PC-3 (cell line): ENCODE measurements at regions not wholly inside any gene's neighbourhood (a gene's known extent, or its start where the extent isn't known, plus 50 kb on each side); places are given as distances from the start of the nearest gene placed in this dataset.

ENCODE experiments used
- ATAC-seq: fragments of 200-7000 bp; cut with Tn5 transposase; 2 replicates; pipeline ENCODE4 v1.9.1; 2020; ENCODE audit warnings: mild to moderate bottlenecking, moderate library complexity
- BruUV-seq: library from RNA; stranded (reverse); fragments of 400-500 nt; replicated peaks from 2 replicates; lab custom pipeline; 2021; lab: Mats Ljungman, UMichigan
- CTCF ChIA-PET: fragments of 300-600 bp; sonication (Branson Sonifier 250); formaldehyde crosslinking; loops from one replicate; lab custom pipeline; 2022; ENCODE audit warnings: antibody characterized with exemption; lab: Charles Lee
- POLR2A ChIA-PET: fragments of 300-600 bp; sonication (Branson Sonifier 250); formaldehyde crosslinking; loops from one replicate; lab custom pipeline; 2022; ENCODE audit warnings: antibody characterized with exemption; ENCODE audit not compliant: unreplicated experiment; lab: Charles Lee
- DNase-seq: peaks from one replicate; pipeline ENCODE4 v3.0.0-alpha.2; 2015
- H2AFZ ChIP-seq: fragments of 300-600 bp; sonication (generic); 2 replicates; pipeline ENCODE4 v1.6.0; 2016; ENCODE audit warnings: antibody characterized with exemption, low read length
- H3F3A ChIP-seq: fragments of 300-600 bp; sonication (generic); one replicate; pipeline ENCODE4 v1.6.0; 2017; ENCODE audit warnings: antibody characterized with exemption, low read length, control low read depth, mild to moderate bottlenecking; ENCODE audit not compliant: unreplicated experiment
- H3K27ac ChIP-seq: fragments of 300-600 bp; sonication (generic); 2 replicates; pipeline ENCODE4 v1.5.1; 2016; ENCODE audit warnings: mild to moderate bottlenecking, low read length
- H3K27me3 ChIP-seq: fragments of 300-600 bp; sonication (generic); 2 replicates; pipeline ENCODE4 v1.6.1; 2016; ENCODE audit warnings: low read length, mixed read lengths
- H3K36me3 ChIP-seq: fragments of 300-600 bp; sonication (generic); 2 replicates; pipeline ENCODE4 v1.6.1; 2016; ENCODE audit warnings: low read depth, mixed run types, low read length, mixed read lengths
- H3K4me1 ChIP-seq: fragments of 300-600 bp; sonication (generic); 2 replicates; pipeline ENCODE4 v1.5.1; 2016; ENCODE audit warnings: low read length; ENCODE audit not compliant: insufficient read depth
- H3K4me2 ChIP-seq: fragments of 300-600 bp; sonication (generic); 2 replicates; pipeline ENCODE4 v1.6.0; 2016; ENCODE audit warnings: low read length
- H3K4me3 ChIP-seq: fragments of 300-600 bp; sonication (generic); 2 replicates; pipeline ENCODE4 v1.5.1; 2016; ENCODE audit warnings: mild to moderate bottlenecking, low read length, mixed read lengths
- H3K79me2 ChIP-seq: fragments of 300-600 bp; sonication (generic); 2 replicates; pipeline ENCODE4 v1.6.1; 2017; ENCODE audit warnings: low read length, mixed read lengths
- H3K9ac ChIP-seq: fragments of 300-600 bp; sonication (generic); 2 replicates; pipeline ENCODE4 v1.6.0; 2016; ENCODE audit warnings: mild to moderate bottlenecking, low read length
- H3K9me2 ChIP-seq: fragments of 300-600 bp; sonication (generic); replicated peaks from 2 replicates; pipeline ENCODE4 v1.6.1; 2016; ENCODE audit warnings: mixed run types, low read length, mixed read lengths
- H3K9me3 ChIP-seq: fragments of 300-600 bp; sonication (generic); 2 replicates; pipeline ENCODE4 v1.6.1; 2016; ENCODE audit warnings: low read length, mixed read lengths
- H4K20me1 ChIP-seq: fragments of 300-600 bp; sonication (generic); 2 replicates; pipeline ENCODE4 v1.6.1; 2016; ENCODE audit warnings: low read length, mixed read lengths
- EZH2 ChIP-seq: fragments of 300-600 bp; sonication (generic); IDR thresholded peaks from one replicate; pipeline ENCODE4 v1.6.1; 2017; ENCODE audit warnings: antibody characterized with exemption, mild to moderate bottlenecking, low read length; ENCODE audit not compliant: unreplicated experiment
- EZH2phosphoT487 ChIP-seq: fragments of 300-600 bp; sonication (generic); IDR thresholded peaks from 2 replicates; pipeline ENCODE4 v1.6.1; 2018; ENCODE audit warnings: mild to moderate bottlenecking, antibody characterized with exemption, low read length, borderline replicate concordance
- intact Hi-C: fragments of 100-400 bp; cut with micrococcal nuclease; formaldehyde crosslinking; loops from 2 replicates; pipeline ENCODE4 v1.9.0; 2023
- TF ChIP-seq, protein P1 (sequence below): fragments of 300-600 bp; sonication (generic); conservative IDR thresholded peaks from 2 replicates; pipeline ENCODE4 v1.5.1; 2017; ENCODE audit warnings: antibody characterized with exemption, low read depth, mild to moderate bottlenecking, low read length

DNA sequence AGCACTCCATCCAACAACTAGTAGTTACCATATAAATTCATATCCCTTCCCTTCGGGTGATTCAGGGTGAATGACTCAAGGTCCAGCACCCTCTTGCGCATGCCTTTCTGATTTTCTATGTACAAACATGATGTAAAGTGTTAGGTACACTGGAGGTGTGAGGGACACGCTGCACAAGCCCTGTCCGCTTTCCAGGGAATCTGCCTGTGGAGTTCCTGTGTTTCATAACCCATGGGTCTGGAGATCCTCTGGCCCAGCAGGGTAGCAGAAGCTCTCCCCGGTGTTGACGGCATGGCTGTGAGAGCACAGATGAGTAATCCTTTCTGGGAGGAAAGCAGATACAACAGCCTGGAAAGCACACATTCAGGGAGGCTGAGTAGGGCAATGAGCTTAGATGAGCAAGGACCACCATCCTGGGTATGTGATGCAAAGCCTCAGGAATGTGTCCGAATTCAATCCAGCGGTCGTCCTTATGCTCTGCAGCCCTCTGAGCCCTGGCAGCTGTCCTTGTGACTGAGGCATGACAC is 142.9 kb upstream of the TP63 start:
- DNase-seq (peak; percentile 18), ATAC-seq (peak; percentile 23; the same call in 1 of the 2 replicates)
- Histone ChIP-seq H3K9ac (no peak overlapping the region), H3K36me3 (no peaks in the 10 kb centered on the region), H3K4me1 (peaks cover 13% of the 10 kb centered on the region), H3K27ac (no peak overlapping the region), H3K4me3 (no peak overlapping the region), H3K9me3 (no peaks in the 10 kb centered on the region), H3F3A (no peaks in the 10 kb centered on the region), H3K79me2 (no peaks in the 10 kb centered on the region), H4K20me1 (no peaks in the 10 kb centered on the region), H3K4me2 (no peak overlapping the region), H2AFZ (no peak overlapping the region), H3K27me3 (no peaks in the 10 kb centered on the region), H3K9me2 (no peaks in the 10 kb centered on the region)
- no TSS peak for BruUV-seq
- TF ChIP-seq EZH2 = no peak
- TF ChIP-seq, protein P1, sequence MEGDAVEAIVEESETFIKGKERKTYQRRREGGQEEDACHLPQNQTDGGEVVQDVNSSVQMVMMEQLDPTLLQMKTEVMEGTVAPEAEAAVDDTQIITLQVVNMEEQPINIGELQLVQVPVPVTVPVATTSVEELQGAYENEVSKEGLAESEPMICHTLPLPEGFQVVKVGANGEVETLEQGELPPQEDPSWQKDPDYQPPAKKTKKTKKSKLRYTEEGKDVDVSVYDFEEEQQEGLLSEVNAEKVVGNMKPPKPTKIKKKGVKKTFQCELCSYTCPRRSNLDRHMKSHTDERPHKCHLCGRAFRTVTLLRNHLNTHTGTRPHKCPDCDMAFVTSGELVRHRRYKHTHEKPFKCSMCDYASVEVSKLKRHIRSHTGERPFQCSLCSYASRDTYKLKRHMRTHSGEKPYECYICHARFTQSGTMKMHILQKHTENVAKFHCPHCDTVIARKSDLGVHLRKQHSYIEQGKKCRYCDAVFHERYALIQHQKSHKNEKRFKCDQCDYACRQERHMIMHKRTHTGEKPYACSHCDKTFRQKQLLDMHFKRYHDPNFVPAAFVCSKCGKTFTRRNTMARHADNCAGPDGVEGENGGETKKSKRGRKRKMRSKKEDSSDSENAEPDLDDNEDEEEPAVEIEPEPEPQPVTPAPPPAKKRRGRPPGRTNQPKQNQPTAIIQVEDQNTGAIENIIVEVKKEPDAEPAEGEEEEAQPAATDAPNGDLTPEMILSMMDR = no peak
- TF ChIP-seq EZH2phosphoT487 = no peak
- intact Hi-C loops = no loop called here
- ChIA-PET POLR2A (no interaction called here), CTCF (no interaction called here)

DNA sequence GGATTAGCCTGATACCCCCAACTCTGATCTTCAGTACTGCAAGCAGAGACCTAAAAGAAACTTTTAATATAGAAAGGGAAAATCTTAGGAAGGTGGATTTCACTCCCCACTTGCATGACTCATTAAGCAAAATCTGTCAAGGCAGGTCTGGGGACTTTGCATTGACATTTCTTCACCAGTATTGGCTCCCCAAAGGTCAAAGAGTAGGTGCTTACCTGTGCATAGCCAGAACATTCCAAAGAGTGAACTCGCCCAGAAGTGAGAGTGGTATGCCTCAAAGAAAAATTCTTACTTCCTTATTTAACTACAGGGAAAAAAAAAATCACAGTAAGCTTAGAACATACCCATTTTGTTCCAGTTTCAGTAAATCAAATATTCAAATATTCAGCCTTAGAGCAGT is 140.9 kb upstream of the TP63 start:
- Histone ChIP-seq H3K9ac (no peak overlapping the region), H3F3A (no peaks in the 10 kb centered on the region), H3K9me2 (no peaks in the 10 kb centered on the region), H4K20me1 (no peaks in the 10 kb centered on the region), H3K4me3 (no peak overlapping the region), H3K36me3 (no peaks in the 10 kb centered on the region), H3K79me2 (no peaks in the 10 kb centered on the region), H3K27me3 (no peaks in the 10 kb centered on the region), H2AFZ (no peak overlapping the region), H3K9me3 (no peaks in the 10 kb centered on the region), H3K4me2 (no peak overlapping the region), H3K4me1 (peaks cover 13% of the 10 kb centered on the region), H3K27ac (peak overlapping the region; percentile 28)
- ChIA-PET POLR2A (no interaction called here), CTCF (no interaction called here)
- intact Hi-C loops = no loop called here
- peak; percentile 42 for DNase-seq
- ATAC-seq = peak; percentile 49
- no TSS peak for BruUV-seq
- TF ChIP-seq EZH2phosphoT487 (no peak), EZH2 (no peak)
- TF ChIP-seq, protein P1 = no peak

DNA sequence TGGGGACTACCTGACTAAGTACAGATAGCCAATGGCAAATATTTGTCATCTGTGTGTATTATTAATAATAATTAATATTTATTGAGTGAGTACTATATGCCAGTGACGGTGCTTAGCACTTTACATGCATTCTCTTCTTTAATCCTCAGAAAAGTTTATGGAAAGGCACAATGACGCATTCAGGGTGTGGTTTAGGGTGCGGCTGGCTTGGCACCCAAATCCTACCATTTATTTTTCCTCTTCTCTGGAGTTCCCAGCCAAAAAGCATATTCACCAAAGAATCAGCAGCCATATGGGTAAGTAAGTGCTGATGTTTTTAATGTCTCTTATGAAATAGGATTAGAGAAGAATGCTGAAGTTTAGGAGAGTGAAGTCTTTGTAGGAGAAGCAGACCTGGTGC is 140.4 kb upstream of the TP63 start:
- peaks cover 13% of the 10 kb centered on the region for H3K4me1 ChIP-seq
- DNase-seq (peak; percentile 48), ATAC-seq (peak; percentile 55)
- H4K20me1 ChIP-seq = no peaks in the 10 kb centered on the region
- BruUV-seq = no TSS peak
- intact Hi-C loops = no loop called here
- no peaks in the 10 kb centered on the region for H3K9me2 ChIP-seq
- peak overlapping the region; percentile 62 for H3K27ac ChIP-seq
- no peaks in the 10 kb centered on the region for H3K9me3 ChIP-seq
- no peak overlapping the region for H3K4me3 ChIP-seq
- H3K27me3 ChIP-seq = no peaks in the 10 kb centered on the region
- H3K9ac ChIP-seq = no peak overlapping the region
- POLR2A ChIA-PET = no interaction called here
- H3K4me2 ChIP-seq = no peak overlapping the region
- no peaks in the 10 kb centered on the region for H3F3A ChIP-seq
- H2AFZ ChIP-seq = no peak overlapping the region
- no peaks in the 10 kb centered on the region for H3K36me3 ChIP-seq
- TF ChIP-seq EZH2 (no peak), EZH2phosphoT487 (no peak)
- TF ChIP-seq, protein P1 = no peak
- CTCF ChIA-PET = no interaction called here
- no peaks in the 10 kb centered on the region for H3K79me2 ChIP-seq
